Left kidney (tissue), 1 donor: ENCODE measurements at regions not wholly inside any gene's neighbourhood (a gene's known extent, or its start where the extent isn't known, plus 50 kb on each side); places are given as distances from the start of the nearest gene placed in this dataset.
A peak's percentile ranks its signal among the peaks of the same experiment; 100 is the strongest.

Experiments used
- DNase-seq: peaks from one replicate; pipeline ENCODE4 v3.0.0-alpha.2; 2013

DNA sequence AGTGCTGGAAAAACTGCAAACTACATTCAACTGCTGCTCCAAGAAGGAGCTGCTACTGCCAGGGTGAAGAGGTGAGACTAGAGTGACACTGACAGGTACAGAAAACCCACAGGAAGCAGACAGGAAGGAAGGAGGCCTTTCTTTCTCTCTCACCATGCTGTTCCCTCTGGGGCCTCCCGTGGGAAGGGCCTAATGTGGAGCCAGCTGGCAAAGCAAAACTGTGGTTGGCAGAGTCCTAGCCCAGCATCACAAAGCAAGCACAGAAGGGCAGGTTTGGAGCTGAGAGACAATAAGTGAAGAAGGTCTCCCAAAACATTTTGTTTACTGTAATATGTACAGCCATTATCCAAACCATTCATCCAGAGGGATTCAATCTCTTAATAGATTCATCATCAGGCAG is 122.5 kb upstream of the MAX start:
- DNase-seq: no peak

DNA sequence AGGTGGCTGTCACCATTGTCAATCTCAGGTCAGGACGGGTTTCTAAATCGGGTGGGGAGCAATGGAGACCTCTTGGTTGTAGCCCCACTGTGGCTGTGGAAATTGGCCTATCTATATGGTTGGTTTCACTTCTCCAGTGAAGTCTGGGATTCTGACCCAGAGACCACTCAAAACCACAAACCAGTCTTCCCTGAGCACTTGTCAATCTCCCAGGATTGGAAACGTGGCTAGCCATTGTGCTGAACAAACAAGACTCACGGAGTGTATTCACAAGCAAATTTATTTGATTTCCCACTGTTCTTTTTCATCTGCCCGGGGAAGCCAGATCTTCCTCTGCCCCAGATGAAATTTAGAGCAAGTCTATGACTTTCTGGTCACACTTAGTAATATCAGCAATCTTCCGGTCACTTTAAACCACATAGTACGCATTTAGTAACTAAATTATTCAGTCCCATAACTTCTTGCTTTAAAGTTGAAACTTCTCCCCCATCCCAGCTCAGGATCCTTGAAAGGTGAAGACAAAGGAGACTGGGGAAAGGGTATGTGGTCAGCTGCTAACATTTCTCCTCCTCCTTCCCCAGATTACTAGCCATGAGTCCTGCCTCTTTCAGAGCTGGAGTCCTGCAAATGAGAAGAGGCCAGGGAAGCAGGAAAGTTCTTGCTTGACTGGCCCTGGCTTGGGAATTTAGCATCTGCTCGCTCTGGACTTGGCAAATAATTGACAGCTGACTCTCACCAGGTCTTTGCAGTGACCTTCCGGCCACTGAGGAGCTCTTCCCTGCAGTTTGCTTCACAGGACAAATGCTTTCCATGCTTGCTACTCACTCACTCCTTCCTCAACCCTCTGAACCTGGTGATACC is 123.2 kb upstream of the MAX start:
- DNase-seq: no peak

DNA sequence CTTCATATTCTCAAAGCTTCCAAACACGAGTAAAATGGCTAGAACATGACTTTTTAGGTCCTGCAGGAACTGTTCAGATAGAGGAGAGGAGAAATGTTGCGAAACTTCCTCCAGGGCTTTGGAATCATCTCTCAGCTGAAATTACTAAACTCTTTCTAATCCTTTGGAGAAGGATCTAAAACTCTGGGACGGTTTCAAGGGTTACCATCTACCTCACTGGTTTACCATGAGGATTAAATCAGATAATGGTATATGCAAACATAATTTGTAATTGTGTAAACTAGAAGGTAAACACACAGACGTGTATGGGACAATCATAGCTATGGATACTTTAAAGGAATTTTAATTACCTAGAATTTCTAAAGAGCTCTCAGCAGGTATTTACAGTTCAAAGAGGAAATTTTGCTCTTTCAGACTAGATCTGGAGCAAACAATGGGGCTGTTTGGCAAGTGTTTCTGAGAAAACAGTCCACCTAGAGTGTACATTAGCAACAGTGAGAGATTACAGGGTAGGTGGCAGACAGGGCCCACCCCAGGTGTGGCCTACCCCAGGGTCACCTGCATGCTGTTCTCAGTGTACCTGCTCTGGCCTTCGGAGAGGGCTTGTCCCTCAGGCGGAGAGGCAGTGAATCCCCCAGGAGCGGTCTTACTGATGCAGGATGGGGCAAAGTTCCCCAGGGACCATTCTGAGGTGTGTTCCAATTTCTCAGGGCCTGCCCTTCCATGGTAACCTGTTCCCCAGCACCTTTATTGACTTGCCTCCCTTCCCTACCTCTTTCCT is 124.7 kb upstream of the MAX start:
- DNase-seq: no peak

DNA sequence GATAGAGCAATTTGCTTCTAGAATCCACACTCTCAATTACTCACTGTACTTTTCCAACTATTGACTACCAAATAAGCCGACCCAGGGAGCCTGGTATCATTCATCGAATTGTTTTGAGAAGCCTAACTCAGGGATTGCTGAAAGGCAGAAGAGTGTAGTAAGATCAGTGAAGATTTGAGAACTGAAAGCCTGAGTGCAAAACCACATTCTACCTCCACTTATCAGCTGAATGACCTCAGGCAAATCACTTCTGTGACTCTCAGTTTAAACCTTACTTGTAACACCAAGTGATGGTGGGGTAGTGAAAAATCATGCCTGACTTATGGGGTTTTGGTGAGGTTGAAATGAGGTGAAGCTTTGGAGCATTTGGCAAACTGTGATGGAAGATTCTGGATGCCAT is 126.1 kb upstream of the MAX start:
- no peak for DNase-seq

DNA sequence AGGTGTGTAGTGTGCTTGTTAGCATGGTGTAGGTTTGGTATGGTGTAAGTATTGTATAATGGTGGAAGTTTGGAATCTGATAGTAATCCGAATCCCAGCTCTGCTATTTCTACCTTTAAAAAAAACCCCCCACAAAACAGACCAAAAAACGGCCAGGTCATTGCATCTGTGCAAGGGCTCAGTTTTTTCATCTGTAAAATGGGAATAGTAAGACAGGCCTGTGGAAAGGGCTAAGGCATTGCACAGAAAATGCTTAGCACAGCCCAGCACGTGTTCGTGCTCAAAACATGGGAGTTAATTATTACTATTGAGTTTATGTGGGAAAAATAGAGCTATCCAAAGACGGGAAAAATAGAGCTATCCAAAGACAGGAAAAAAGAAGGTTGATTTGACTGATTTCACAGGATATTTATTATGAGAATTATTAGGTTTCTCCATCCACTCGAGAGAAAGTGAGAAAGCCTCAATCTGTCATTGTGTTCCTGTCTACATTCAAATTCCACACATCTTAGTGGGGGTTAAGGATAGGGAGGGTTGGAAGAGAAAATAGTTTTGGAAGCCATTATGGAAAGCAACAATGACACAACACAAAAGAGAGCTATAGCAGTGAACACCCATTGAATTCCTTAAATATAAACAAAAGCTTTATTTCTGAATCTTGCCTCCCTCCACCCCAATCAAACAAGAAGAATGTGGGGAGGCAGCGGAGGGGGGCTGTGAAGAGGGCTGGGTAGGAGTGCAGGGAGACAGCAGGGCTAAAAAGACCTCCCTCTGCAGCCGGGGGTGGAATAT is 126.8 kb upstream of the MAX start:
- no peak for DNase-seq

DNA sequence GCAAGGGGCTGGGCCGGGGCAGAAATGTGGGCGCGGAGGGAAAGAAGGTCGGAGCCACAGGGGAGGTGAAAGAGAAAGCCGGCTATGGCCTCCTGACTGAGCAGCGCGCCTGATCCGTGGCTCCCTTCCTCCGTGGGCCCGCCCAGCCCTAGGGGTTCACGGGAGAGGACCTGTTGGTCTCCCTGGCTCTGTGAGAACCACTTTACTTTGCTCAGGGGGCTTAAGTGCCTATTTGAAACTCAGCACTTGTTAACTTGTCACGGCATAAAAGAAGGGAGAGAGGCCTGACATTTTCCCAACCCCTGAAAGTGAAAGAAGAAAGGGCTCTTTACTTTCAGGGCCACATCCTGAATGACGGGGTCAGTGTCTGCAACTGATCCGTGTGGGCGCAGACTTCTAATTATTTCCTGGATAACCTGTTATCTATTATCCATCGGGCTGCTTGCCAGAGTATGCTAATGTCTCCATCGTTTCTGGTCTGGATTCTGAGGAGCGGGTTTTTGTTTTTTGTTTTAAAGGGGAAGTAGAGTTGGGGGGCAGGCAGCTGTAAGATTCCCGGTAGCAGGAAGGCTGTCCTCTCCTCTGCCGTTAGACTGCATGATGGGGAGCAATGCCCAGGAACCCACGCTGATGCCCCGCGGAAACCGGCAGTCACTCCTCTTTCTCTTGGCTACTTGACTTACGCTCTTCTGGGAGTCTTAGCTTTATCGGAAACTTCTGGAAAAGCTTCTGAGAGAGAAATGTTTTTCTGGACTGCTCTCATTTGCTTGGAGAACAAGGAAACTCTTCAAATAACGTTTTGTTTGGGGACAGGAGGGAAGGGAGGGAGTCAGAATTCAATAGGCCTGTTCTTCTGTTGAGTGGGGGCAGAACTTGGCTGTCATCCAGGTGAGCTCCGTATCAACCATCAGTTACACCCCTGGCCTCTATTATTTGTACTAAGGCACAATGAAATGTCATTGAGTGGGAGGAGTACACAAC is 127.7 kb upstream of the MAX start:
- DNase-seq: no peak

DNA sequence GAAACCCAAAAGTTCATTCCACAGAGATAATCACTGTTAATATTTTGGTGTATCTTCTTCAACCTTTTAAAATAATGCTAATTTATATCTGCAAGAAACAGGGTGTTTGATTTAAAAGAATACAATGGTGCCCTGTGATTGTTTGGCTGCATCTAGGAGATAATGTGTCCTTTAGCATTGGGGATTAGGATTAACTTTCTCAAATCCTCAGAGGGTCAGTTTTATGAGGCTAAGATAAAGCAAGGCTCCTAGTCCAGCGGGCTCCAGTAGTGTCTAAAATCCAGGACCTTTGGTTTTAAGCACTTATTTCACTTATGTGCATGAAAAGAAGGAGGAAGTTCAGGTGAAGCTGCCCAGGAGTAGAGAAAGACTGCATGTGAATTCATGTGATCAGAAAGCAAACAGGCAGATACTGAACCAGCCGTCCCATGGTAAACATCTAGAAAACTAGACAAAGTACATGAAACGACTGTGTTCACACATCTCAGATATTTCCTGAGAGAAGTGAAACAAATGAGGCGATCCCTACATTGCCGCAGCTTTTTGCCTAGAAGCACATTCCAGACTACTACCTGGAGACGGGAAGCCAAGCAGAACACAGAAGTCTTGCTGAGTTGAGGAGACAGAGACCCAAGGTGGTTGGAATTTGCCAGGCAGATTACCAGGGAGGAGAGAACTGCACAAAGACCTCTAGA is 129.1 kb upstream of the MAX start:
- DNase-seq: peak; percentile 25

DNA sequence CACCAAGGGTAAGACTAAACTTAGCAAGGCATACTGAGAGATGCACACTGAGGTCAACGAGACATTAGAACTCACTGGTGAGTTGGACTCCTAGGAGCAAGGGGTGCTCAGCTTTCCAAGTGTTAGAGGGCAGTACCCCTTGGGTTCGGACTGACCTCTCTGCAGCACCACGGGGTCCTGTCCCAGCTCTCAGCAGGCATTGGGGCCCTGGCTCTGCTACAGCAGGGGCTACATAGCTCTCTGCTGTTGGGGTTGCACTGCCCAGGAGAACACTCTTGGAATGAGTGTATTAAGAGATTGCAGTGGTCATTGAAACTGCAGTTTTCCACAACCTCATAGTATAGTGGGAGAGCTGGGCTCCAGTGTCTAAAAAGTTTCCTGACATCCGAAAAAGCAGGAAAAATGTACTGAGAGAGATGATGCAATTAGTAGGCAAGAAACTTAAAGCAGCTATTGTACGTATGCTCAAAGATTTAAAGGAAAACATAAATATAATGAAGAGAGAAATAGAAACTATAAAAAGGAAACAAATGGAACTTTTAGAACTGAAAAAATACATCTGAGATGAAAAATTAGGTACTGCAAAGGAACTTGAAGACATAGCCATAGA is 132.5 kb upstream of the MAX start:
- DNase-seq: no peak

DNA sequence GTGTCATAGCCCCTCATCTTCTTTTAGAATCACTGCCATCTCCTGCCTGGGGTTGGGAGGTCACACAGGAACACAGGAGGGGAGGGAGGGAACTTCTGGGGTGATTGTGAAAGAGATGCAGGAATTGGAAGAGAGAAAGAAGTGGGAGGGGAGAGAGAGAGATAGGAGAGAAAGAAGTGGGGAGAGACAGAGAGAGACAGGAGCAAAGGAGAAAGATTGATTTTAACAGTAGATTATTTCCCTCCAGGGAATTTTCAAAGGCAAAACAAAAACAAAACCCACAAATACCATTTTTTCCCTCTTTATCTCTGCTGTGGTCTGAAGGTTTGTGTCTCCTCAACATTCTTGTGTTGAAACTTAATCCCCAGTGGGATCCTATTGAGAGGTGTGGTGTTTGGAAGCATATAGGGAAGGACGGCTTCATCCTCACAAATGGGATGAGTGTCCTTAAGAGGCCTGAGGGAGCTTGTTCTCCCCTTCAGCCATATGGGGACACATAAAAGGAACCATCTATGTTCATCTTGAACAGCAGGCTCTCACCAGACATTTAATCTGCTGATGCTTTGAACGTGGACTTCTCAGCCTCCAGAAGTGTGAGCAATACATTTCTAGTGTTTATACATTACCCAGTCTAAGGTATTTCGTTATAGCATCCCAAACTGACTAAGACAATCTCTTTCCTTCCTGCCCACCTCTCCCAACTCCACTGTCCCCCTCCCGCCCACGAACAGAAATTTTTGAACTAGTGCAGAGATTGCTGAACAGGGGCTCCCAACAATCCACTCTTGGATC is 134.9 kb upstream of the MAX start:
- DNase-seq: no peak

DNA sequence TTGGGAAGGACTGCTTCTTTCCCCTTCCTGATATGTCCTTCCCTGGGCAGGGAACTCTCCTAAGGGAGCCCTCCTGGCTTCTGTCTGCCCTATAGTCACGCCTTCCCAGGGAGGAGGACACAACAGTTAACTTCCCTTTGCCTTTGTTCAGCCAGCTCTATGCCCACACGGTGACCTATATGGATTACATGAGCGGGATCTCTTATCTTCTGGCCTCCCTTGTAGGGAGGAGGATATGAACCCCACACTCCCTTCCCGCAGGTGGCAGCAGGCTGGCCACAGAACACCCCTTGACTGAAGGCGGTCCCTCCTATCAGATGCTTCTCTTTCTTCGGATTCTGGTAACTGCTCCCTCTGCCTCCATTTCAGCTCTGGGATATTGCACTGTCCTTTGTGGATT is 135.6 kb upstream of the MAX start:
- no peak for DNase-seq

DNA sequence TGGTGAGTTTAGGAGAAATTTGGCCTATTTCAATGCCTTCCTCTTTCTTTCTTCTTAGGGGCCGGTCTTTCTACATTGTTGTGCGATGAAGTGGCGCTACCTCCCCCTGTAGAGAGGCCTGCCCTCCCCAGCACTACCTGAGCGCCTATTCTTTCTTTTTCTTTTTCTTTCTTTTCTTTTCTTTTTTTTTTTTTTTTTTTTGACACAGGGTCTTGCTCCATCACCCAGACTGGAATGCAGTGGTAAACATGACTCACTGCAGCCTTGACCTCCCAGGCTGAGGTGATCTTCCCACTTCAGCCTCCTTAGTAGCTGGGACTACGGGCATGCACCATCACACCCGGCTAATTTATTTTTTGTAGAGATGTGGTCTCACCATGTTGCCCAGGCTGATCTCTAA is 136.1 kb upstream of the MAX start:
- no peak for DNase-seq

DNA sequence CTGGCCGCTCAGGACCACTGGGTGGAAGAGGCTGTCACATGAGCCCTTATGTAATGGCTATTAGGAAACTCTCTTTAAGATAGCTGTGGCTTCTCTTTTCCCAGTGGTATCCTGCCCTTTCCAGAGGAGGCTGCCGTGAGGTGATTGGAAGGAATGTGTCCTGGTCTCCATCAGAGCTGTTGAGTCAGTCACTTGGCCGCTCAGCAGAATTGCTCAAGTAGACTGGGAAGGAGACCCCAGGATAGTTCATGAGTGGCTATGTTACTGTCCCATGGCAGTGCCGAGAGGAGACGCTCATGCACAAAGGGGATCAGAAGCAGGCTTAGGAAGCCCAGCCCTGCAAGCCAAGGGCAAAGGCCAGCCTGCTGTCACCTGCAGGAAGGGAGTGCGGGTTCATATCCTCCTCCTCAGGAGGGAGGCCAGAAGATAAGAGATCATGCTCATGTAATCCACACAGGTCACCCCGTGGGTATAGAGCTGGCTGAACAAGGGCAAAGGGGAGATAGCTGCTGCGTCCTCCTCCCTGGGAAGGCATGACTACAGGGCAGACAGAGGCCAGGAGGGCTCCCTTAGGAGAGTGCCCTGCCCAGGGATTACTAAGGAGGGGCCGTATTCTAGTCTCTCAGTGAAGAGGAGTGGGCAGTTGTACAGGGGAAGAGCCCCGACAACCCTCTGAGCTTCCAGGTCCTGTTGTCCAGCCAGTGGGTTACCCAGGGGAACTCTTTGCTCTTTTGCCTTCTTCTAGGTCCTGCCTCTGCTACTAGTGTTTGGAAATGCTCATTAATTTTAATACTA is 137.0 kb upstream of the MAX start:
- no peak for DNase-seq

DNA sequence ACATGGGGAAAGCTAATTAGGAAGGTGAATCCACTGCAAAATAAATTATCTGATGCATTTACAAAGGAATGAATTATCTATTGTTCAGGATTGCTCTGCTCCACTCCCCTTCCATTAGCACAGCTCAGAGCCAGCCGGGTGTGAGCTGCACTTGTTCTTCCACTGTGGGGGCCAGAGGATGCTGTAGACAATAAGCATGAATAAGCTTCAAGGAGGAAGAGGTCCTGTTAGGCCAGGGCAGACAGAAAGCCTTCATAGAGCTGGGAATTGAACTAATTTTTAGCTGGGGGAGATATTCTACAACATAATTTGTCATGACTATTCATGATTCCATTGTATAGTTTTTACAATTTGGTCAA is 137.6 kb upstream of the MAX start:
- DNase-seq: no peak

DNA sequence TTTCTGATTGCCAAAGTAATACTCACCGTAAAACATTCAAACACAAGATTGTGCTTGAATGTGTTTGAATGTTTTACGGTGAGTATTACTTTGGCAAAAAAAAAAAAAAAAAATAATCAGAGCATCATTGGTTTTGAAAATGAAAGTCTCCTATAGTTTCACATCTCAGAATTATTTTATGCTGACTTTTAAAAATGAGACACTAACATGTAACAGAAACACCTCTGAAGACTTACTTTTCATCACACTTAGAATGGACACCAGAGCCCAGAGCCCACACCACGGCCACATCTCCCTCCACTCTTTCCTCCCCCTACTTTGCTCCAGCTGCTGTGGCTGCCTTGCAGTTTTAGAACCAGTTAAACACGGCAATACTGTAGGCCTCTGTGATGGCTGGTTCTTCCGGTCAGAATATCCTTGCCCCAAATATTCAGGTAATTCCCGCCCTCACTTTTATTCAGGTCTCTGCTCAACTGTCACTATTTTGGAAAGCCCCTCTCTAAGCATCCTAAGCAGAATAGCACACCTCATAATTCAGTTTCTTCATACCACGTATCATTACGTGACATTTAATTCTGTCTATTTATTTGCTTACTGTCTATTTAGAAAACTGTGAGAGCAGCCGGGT is 138.9 kb upstream of the MAX start:
- no peak for DNase-seq

DNA sequence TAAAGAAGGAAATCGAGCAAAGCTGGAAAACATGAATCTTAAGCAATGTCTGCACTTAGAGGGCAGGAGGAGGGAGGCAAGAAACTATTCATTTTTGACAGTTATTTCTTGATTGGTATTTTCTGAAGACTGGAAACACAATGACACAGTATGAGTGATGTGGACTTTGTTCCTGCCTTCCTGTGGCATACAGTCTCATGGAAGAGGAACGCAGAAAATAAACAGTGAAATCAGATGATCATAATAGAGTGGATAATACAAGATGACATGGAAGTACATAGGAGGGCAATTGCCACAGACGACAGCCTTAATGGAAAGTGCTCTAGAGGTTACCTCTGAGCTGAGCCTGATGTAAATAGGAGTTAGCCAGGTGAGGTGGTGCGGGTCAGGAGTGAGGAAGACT is 140.4 kb upstream of the MAX start:
- no peak for DNase-seq

DNA sequence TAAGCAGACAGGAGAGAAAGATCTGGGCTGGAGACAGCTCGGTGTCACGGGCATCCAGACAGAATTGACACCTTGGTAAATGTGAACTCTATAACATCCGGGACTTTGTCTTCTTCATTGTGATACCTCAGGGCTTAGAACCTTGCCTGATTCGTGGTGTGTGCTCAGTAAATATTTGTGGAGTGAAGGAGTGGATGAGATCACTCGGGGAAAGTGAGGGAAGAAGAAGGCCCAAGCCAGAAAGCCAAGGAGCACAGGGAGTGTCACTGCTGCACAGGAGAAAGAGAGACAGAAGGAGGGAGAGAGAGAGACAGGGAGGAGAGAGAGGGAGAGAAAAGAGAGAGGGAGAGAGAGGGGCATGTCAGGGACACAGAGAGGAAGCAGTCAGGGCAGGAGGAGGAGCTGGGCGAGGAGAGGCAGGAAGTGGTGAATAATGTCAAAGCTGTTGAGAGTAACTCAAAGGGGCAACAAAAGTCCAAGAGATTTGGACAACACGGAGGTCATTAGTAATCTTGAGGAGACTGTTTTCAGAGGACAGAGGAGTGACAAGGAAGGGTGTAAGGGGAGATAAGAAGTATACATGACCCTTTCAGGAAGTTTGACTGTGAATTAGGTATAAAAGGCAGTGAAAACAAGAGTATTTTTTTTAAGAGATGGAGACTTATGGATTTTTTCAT is 141.6 kb upstream of the MAX start:
- DNase-seq: no peak

DNA sequence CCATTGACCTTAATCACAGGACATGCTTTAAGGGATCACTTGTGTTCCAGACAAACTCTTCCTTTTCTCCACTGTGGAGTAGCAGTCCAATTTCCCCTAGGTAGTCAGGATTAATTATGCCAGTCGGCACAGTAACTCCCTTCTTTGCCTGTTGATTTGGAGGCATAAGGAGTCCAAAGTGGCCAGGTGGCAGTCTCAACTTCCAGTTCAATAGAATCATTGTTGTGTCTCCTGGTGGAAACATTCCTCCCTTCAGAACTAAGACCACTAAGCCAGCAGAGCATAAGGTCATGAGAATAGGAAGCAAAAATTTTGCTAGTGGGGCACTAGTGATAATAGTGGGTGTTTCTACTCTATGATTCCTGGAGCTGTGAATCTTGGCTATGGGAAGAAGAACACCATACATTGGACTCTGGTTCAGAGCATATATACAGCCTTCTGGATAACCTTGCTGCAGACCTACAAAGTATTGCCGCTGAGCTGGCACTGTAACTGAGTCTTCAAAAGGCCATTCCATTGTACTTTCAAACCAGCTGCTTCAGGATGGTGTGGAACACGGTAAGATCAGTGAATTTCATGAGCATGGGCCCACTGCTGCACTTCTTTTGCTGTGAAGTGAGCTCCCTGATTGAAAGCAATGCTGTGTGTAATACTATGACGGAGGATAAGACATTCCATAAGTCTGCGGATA is 147.3 kb upstream of the MAX start:
- DNase-seq: no peak
